ENCODE measurements at regions not wholly inside any gene's neighbourhood (a gene's known extent, or its start where the extent isn't known, plus 50 kb on each side); places are given as distances from the start of the nearest gene placed in this dataset.
"Not testable (repeated sequence)": the region's sequence is repeated elsewhere in the genome, so short reads cannot be mapped to it uniquely, and the experiment has no call there.

DNA sequence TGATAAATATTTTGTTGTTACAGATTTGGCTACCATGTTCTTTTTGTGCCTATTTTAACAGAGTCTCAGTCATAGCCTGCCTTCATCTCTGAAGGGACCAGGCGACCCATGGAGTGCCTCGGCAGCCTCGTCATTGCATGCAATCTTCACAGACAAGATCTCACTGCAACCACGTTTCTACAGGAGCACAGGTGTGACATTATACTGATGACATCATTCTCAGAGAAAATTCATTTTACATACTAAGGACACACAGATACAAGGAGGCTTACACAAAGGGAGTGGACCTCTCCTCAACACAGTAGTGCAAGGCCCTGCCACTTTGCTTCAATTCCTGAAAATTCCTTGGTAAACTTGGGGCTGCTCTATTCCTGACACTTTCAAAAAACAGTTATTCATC, 840.1 kb upstream of the DEFB115 start:
- H3K27me3 Mint-ChIP-seq; H3K4me3 ChIP-seq (ENCODE audit: low read length); H3K4me3 Mint-ChIP-seq; H3K9me3 ChIP-seq (ENCODE audit: low read length); H3K4me1 Mint-ChIP-seq; H3K36me3 ChIP-seq (ENCODE audit: insufficient read depth, low read length); H3K27ac Mint-ChIP-seq; H3K27ac ChIP-seq (ENCODE audit: low read depth, low read length); H3K27me3 ChIP-seq (ENCODE audit: insufficient read depth, low read length, poor library complexity, severe bottlenecking); POLR2A ChIA-PET; H3K4me1 ChIP-seq (ENCODE audit: insufficient read depth, low read length); DNase-seq; CTCF ChIA-PET: not testable (repeated sequence)
- peaks cover 2 to 13% (median 8%) of the 10 kb centered on the region in 5 donors for H3K9me3 Mint-ChIP-seq
- peaks cover 7 to 22% (median 7%) of the 10 kb centered on the region in 3 donors for H3K36me3 Mint-ChIP-seq

DNA sequence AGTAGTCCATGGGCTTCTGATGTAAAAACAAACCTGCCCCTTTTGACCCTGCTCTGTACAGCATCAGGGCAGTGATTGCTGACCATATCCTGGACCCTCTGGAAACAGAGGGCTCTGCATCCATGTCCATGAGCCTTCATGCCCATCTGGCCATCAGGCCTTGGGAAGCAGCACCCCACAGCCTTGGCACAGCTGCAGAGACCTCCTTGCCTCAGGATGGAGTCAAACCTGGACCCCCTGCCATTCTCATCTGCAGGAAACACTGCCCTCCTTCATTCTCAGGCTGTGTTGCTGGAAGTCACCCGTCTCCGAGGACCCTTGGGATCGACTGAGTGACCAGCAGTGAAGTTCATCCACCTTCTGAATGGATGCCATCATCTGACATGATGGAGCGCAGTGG, 839.1 kb upstream of the DEFB115 start:
- DNase-seq; H3K4me3 ChIP-seq (ENCODE audit: low read length); CTCF ChIA-PET; H3K27ac ChIP-seq (ENCODE audit: low read depth, low read length); H3K27me3 ChIP-seq (ENCODE audit: insufficient read depth, low read length, poor library complexity, severe bottlenecking); H3K27me3 Mint-ChIP-seq; H3K4me1 Mint-ChIP-seq; H3K4me3 Mint-ChIP-seq; H3K9me3 Mint-ChIP-seq; H3K9me3 ChIP-seq (ENCODE audit: low read length); H3K4me1 ChIP-seq (ENCODE audit: insufficient read depth, low read length); H3K36me3 ChIP-seq (ENCODE audit: insufficient read depth, low read length); H3K27ac Mint-ChIP-seq; POLR2A ChIA-PET: not testable (repeated sequence)
- peaks cover 7 to 22% (median 7%) of the 10 kb centered on the region in 3 donors for H3K36me3 Mint-ChIP-seq

DNA sequence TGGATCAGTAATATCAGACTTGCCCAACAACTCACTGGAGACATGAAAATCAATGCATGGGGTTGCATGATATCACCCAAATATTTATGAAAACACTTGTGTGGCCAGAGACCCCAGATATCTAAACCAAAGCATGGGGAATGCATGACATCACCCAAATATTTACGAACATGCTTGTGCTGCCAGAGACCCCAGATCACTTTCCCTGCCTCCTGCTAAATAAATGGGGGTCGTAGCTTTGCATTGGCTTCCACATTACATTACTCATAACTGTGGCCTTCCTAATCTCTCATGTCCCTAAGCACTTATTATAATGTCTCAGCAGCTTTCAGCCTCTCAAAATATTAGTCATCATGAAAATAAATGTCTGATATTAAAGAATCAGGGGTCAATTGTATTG, 838.0 kb upstream of the DEFB115 start:
- ChIA-PET POLR2A (no interaction called here), CTCF (no interaction called here)
- peaks cover 2 to 10% (median 7%) of the 10 kb centered on the region in 5 donors for H3K9me3 Mint-ChIP-seq
- no peak overlapping the region for H3K27ac Mint-ChIP-seq
- H3K4me3 Mint-ChIP-seq: no peak overlapping the region
- H3K36me3 Mint-ChIP-seq: peaks cover 7 to 22% (median 7%) of the 10 kb centered on the region in 3 donors
- H3K27me3 Mint-ChIP-seq: no peaks in the 10 kb centered on the region
- Histone ChIP-seq H3K36me3 (ENCODE audit: insufficient read depth, low read length) (no peaks in the 10 kb centered on the region), H3K4me1 (ENCODE audit: insufficient read depth, low read length) (no peaks in the 10 kb centered on the region), H3K27me3 (ENCODE audit: insufficient read depth, low read length, poor library complexity, severe bottlenecking) (no peaks in the 10 kb centered on the region), H3K4me3 (ENCODE audit: low read length) (no peak overlapping the region), H3K9me3 (ENCODE audit: low read length) (no peaks in the 10 kb centered on the region), H3K27ac (ENCODE audit: low read depth, low read length) (no peak overlapping the region)
- H3K4me1 Mint-ChIP-seq: no peaks in the 10 kb centered on the region
- no peak for DNase-seq

DNA sequence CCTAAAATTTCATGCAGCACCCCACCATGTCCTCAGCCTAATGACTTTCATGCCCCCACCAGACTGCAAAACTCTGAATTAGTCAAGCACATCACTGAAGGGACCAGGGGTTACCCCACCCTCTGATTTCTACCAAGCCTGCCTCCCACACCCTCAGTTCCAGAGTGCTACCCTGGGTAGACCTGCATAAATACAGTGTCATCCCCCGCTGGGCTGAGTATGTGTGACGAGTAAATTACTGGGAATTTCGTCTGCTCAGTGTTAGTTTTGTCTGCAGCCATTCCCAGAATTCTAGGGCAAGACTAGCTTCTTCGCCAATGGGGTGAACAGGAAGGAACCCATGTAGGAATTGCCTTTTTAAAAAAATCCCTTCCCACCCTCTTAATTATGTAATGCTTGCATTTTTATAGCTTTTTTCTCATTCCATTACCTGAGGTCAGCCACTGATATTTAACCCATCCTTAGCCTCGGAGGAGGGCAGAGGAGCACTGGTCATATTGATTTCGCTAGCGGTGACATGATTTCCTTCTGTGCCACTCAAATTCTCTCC, 837.5 kb upstream of the DEFB115 start:
- H3K4me1 ChIP-seq (ENCODE audit: insufficient read depth, low read length); DNase-seq; H3K4me3 ChIP-seq (ENCODE audit: low read length); H3K36me3 ChIP-seq (ENCODE audit: insufficient read depth, low read length); POLR2A ChIA-PET; H3K27me3 ChIP-seq (ENCODE audit: insufficient read depth, low read length, poor library complexity, severe bottlenecking); H3K27me3 Mint-ChIP-seq; H3K27ac Mint-ChIP-seq; CTCF ChIA-PET; H3K9me3 ChIP-seq (ENCODE audit: low read length); H3K4me1 Mint-ChIP-seq; H3K4me3 Mint-ChIP-seq; H3K27ac ChIP-seq (ENCODE audit: low read depth, low read length): not testable (repeated sequence)
- Mint-ChIP-seq H3K9me3 (peaks cover 2 to 14% (median 7%) of the 10 kb centered on the region in 5 donors), H3K36me3 (peaks cover 7 to 22% (median 7%) of the 10 kb centered on the region in 3 donors)

Data from CD8-positive, alpha-beta memory T cell (primary cell).